Loucy (cell line): ENCODE measurements at regions not wholly inside any gene's neighbourhood (a gene's known extent, or its start where the extent isn't known, plus 50 kb on each side); places are given as distances from the start of the nearest gene placed in this dataset.
"Not testable (repeated sequence)": the region's sequence is repeated elsewhere in the genome, so short reads cannot be mapped to it uniquely, and the experiment has no call there.

Experiments
- H2AFZ ChIP-seq: fragments of 200-600 bp; sonication (generic); 2 replicates; pipeline ENCODE4 v1.6.0; 2016; ENCODE audit warnings: antibody characterized with exemption, mild to moderate bottlenecking, low read length, moderate library complexity
- H3F3A ChIP-seq: fragments of 200-600 bp; 2 replicates; pipeline ENCODE4 v1.6.0; 2016; ENCODE audit warnings: antibody characterized with exemption, low read depth, mild to moderate bottlenecking
- H3K27me3 ChIP-seq: fragments of 200-600 bp; sonication (generic); 2 replicates; pipeline ENCODE4 v1.6.1; 2014; ENCODE audit warnings: low read length, mild to moderate bottlenecking; ENCODE audit not compliant: insufficient read depth, poor library complexity, severe bottlenecking
- H3K36me3 ChIP-seq: fragments of 200-600 bp; sonication (generic); 2 replicates; pipeline ENCODE4 v1.6.1; 2016; ENCODE audit warnings: low read length; ENCODE audit not compliant: insufficient read depth
- H3K4me1 ChIP-seq: fragments of 200-600 bp; sonication (generic); 2 replicates; pipeline ENCODE4 v1.5.1; 2014; ENCODE audit warnings: low read length, mild to moderate bottlenecking; ENCODE audit not compliant: insufficient read depth, poor library complexity, severe bottlenecking
- H3K4me2 ChIP-seq: fragments of 200-600 bp; sonication (generic); 2 replicates; pipeline ENCODE4 v1.6.0; 2014; ENCODE audit warnings: antibody characterized with exemption, low read length, low read depth, mild to moderate bottlenecking; ENCODE audit not compliant: poor library complexity, severe bottlenecking
- H3K4me3 ChIP-seq: fragments of 200-600 bp; sonication (generic); 2 replicates; pipeline ENCODE4 v1.5.1; 2014; ENCODE audit warnings: low read length, mild to moderate bottlenecking, mixed read lengths; ENCODE audit not compliant: poor library complexity, severe bottlenecking
- H3K79me2 ChIP-seq: fragments of 200-600 bp; sonication (generic); 2 replicates; pipeline ENCODE4 v1.6.1; 2014; ENCODE audit warnings: low read length; ENCODE audit not compliant: insufficient read depth
- H3K9ac ChIP-seq: fragments of 200-600 bp; sonication (generic); 2 replicates; pipeline ENCODE4 v1.6.0; 2014; ENCODE audit warnings: mild to moderate bottlenecking, low read depth, low read length, moderate library complexity; ENCODE audit not compliant: poor library complexity, severe bottlenecking
- H3K9me2 ChIP-seq: fragments of 200-600 bp; sonication (generic); replicated peaks from 2 replicates; pipeline ENCODE4 v1.6.1; 2016; ENCODE audit warnings: low read depth, low read length, mixed read lengths
- H3K9me3 ChIP-seq: fragments of 200-600 bp; sonication (generic); 2 replicates; pipeline ENCODE4 v1.6.1; 2014; ENCODE audit warnings: mild to moderate bottlenecking, antibody characterized with exemption, low read length, low read depth; ENCODE audit not compliant: insufficient read depth
- H4K20me1 ChIP-seq: fragments of 200-600 bp; sonication (generic); 2 replicates; pipeline ENCODE4 v1.6.0; 2014; ENCODE audit warnings: antibody characterized with exemption, low read length, mild to moderate bottlenecking; ENCODE audit not compliant: insufficient read depth, poor library complexity, severe bottlenecking
- CTCF ChIP-seq: fragments of 200-600 bp; sonication (generic); conservative IDR thresholded peaks from 2 replicates; pipeline ENCODE4 v1.5.1; 2014; ENCODE audit warnings: mild to moderate bottlenecking, antibody characterized with exemption, low read length
- EZH2phosphoT487 ChIP-seq: fragments of 200-600 bp; IDR thresholded peaks from 2 replicates; pipeline ENCODE4 v1.6.1; 2018; ENCODE audit warnings: antibody characterized with exemption, mild to moderate bottlenecking, moderate library complexity, borderline replicate concordance

GRCh38 chr10:25869067-25869591 is 64.9 kb upstream of the MYO3A start:
- Histone ChIP-seq H3K9ac (no peak overlapping the region), H3K27me3 (no peaks in the 10 kb centered on the region), H3K36me3 (no peaks in the 10 kb centered on the region), H3K9me2 (no peaks in the 10 kb centered on the region), H3K4me1 (no peaks in the 10 kb centered on the region), H3K4me2 (no peak overlapping the region), H2AFZ (no peak overlapping the region), H3K9me3 (no peaks in the 10 kb centered on the region), H3K79me2 (no peaks in the 10 kb centered on the region), H3F3A (no peaks in the 10 kb centered on the region), H3K4me3 (no peak overlapping the region), H4K20me1 (no peaks in the 10 kb centered on the region)
- TF ChIP-seq EZH2phosphoT487 = no peak
- no peak for TF ChIP-seq CTCF

GRCh38 chr10:25869609-25870008 is 64.4 kb upstream of the MYO3A start:
- H3K9ac ChIP-seq = no peak overlapping the region
- no peaks in the 10 kb centered on the region for H3F3A ChIP-seq
- H3K4me1 ChIP-seq = no peaks in the 10 kb centered on the region
- H3K27me3 ChIP-seq = no peaks in the 10 kb centered on the region
- no peaks in the 10 kb centered on the region for H3K79me2 ChIP-seq
- no peaks in the 10 kb centered on the region for H4K20me1 ChIP-seq
- H3K36me3 ChIP-seq = no peaks in the 10 kb centered on the region
- H2AFZ ChIP-seq = no peak overlapping the region
- H3K4me2 ChIP-seq = no peak overlapping the region
- no peaks in the 10 kb centered on the region for H3K9me3 ChIP-seq
- no peak overlapping the region for H3K4me3 ChIP-seq
- H3K9me2 ChIP-seq = no peaks in the 10 kb centered on the region
- no peak for TF ChIP-seq CTCF
- no peak for TF ChIP-seq EZH2phosphoT487

GRCh38 chr10:25874402-25874801 is 59.6 kb upstream of the MYO3A start:
- H3F3A ChIP-seq, H3K4me3 ChIP-seq, H4K20me1 ChIP-seq, H3K9me3 ChIP-seq, H3K79me2 ChIP-seq, H3K4me1 ChIP-seq, H2AFZ ChIP-seq, H3K9ac ChIP-seq, H3K9me2 ChIP-seq, H3K4me2 ChIP-seq, H3K27me3 ChIP-seq, H3K36me3 ChIP-seq: not testable (repeated sequence)

GRCh38 chr10:25875556-25876165 is 58.4 kb upstream of the MYO3A start:
- H2AFZ ChIP-seq = 0 out of 2 replicates have a peak overlapping the region, but pooled peaks have one; percentile 42

More at GRCh38 chr10:25875556-25876165, 58.4 kb upstream of the MYO3A start:
- peak; percentile 96 for TF ChIP-seq CTCF
- TF ChIP-seq EZH2phosphoT487 = no peak
- Histone ChIP-seq H3K9me3 (no peaks in the 10 kb centered on the region), H3K9ac (no peak overlapping the region), H4K20me1 (no peaks in the 10 kb centered on the region), H3K9me2 (no peaks in the 10 kb centered on the region), H3K79me2 (no peaks in the 10 kb centered on the region), H3F3A (no peaks in the 10 kb centered on the region), H3K27me3 (no peaks in the 10 kb centered on the region), H3K36me3 (no peaks in the 10 kb centered on the region), H3K4me3 (no peak overlapping the region), H3K4me1 (no peaks in the 10 kb centered on the region), H3K4me2 (no peak overlapping the region)
